Esophagus squamous epithelium (tissue), 5 donors: ENCODE measurements at regions not wholly inside any gene's neighbourhood (a gene's known extent, or its start where the extent isn't known, plus 50 kb on each side); places are given as distances from the start of the nearest gene placed in this dataset.

Experiments used
- DNase-seq: peaks from one replicate; lab custom pipeline; 2025; lab: John Stamatoyannopoulos, UW
- H3K27ac ChIP-seq, 4 donors: fragments of 200-600 bp; sonication (generic); one replicate each; pipeline ENCODE4 v1.5.1; 2016 to 2019; ENCODE audit warnings: mild to moderate bottlenecking in 1 of 4
- H3K27me3 ChIP-seq, 4 donors: fragments of 200-600 bp; sonication (generic); 1 replicate in 3 of 4; 2 replicates in 1 of 4; pipeline versions ENCODE4 v1.5.1 to v1.6.0; 2017 to 2021; ENCODE audit warnings: antibody characterized with exemption in 1 of 4
- H3K36me3 ChIP-seq, 3 donors: fragments of 200-600 bp; sonication (generic); one replicate each; pipeline ENCODE4 v1.5.1; 2016 to 2019
- H3K4me1 ChIP-seq, 3 donors: fragments of 200-600 bp; sonication (generic); one replicate each; pipeline ENCODE4 v1.5.1; 2017 to 2019
- H3K4me3 ChIP-seq, 4 donors: fragments of 200-600 bp; sonication (generic); 1 replicate in 3 of 4; 2 replicates in 1 of 4; pipeline ENCODE4 v1.5.1; 2016 to 2019; ENCODE audit warnings: mild to moderate bottlenecking in 2 of 4, moderate library complexity in 1 of 4
- H3K9me3 ChIP-seq, 3 donors: fragments of 200-600 bp; sonication (generic); one replicate each; pipeline ENCODE4 v1.5.1; 2016 to 2019
- POLR2A ChIP-seq, 4 donors: fragments of 450-650 bp; IDR thresholded peaks; one replicate each; pipeline ENCODE4 v1.6.1; 2017; ENCODE audit warnings: antibody characterized with exemption in 4 of 4, mild to moderate bottlenecking in 4 of 4, moderate library complexity in 3 of 4
- WGBS, 2 donors: methylation state at CpG; one replicate each; pipeline ENCODE4 v1.1.5; 2018; 5-methylcytosine and 5-hydroxymethylcytosine counted together
- intact Hi-C: fragments of 100-400 bp; cut with DNase I; formaldehyde crosslinking; loops from one replicate; pipeline ENCODE4 v1.15.0; 2022
- TF ChIP-seq, protein P1 (sequence below), 6 experiments: fragments of 450-650 bp in 4 of 6; fragments of 200-600 bp in 2 of 6; sonication (generic) in 2 of 6; IDR thresholded peaks; one replicate each; pipeline ENCODE4 v1.5.1; 2016 to 2019; ENCODE audit warnings: antibody characterized with exemption in 6 of 6, mild to moderate bottlenecking in 4 of 6, moderate library complexity in 4 of 6
- donor health status: DM: yes; HTN: yes; CAD: no.

GRCh38 chr12:77324763-77325468 lies 259.5 kb upstream of the E2F7 start:
- DNase-seq, result no peak
- H3K27me3 ChIP-seq, result peaks cover 0 to 21% (median 0%) of the 10 kb centered on the region in 4 donors
- intact Hi-C loops, result loop anchor here (10.0 kb wide), 1 partner anchor 260 kb away; the partner anchor contains the start of gene E2F7
- H3K4me3 ChIP-seq, result peak overlapping the region; percentile 33 to 74 (median 58)
- WGBS, 2 donors, result 1 to 2% methylated on average over 22 to 31 of the region's 64 CpGs
- no peaks in the 10 kb centered on the region for H3K9me3 ChIP-seq
- TF ChIP-seq, protein P1, sequence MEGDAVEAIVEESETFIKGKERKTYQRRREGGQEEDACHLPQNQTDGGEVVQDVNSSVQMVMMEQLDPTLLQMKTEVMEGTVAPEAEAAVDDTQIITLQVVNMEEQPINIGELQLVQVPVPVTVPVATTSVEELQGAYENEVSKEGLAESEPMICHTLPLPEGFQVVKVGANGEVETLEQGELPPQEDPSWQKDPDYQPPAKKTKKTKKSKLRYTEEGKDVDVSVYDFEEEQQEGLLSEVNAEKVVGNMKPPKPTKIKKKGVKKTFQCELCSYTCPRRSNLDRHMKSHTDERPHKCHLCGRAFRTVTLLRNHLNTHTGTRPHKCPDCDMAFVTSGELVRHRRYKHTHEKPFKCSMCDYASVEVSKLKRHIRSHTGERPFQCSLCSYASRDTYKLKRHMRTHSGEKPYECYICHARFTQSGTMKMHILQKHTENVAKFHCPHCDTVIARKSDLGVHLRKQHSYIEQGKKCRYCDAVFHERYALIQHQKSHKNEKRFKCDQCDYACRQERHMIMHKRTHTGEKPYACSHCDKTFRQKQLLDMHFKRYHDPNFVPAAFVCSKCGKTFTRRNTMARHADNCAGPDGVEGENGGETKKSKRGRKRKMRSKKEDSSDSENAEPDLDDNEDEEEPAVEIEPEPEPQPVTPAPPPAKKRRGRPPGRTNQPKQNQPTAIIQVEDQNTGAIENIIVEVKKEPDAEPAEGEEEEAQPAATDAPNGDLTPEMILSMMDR (IDR thresholded peaks at IDR 0.05), result peak; percentile 14 to 52 (median 23)
- no peak for TF ChIP-seq POLR2A (IDR thresholded peaks at IDR 0.05)
- H3K27ac ChIP-seq, result peak overlapping the region in 2 of 4 donors; percentile 26 to 69
- H3K4me1 ChIP-seq, result peaks cover 0 to 39% (median 13%) of the 10 kb centered on the region in 3 donors
- H3K36me3 ChIP-seq, result no peaks in the 10 kb centered on the region

DNA sequence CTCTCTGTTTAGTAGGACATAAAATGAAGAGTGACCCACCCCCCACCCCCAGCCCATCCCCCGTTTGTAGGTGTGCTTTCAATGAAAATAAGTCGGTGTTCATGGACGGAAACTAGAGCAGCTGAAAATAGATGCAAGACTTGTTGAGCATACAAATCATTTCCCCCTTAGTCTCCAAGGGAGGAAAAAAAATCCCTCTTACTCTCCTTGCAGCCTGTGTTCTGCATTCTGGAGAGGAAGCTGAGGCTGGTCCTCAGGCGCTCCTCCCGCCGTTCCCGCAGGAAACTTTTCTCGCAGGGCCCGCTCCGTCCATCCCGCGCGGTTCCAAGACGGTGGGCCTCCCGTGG lies 259.0 kb upstream of the E2F7 start:
- WGBS, 2 donors, result 4 to 5% methylated on average over 6 to 8 of the region's 15 CpGs
- Histone ChIP-seq H3K4me3 (peak overlapping the region; percentile 33 to 74 (median 58)), H3K27ac (peak overlapping the region in 2 of 4 donors; percentile 26 to 69), H3K9me3 (no peaks in the 10 kb centered on the region), H3K4me1 (peaks cover 0 to 39% (median 13%) of the 10 kb centered on the region in 3 donors), H3K36me3 (no peaks in the 10 kb centered on the region), H3K27me3 (peaks cover 0 to 21% (median 0%) of the 10 kb centered on the region in 4 donors)
- DNase-seq, result no peak
- TF ChIP-seq POLR2A (IDR thresholded peaks at IDR 0.05), result no peak
- TF ChIP-seq, protein P1 (IDR thresholded peaks at IDR 0.05), result no peak
- intact Hi-C loops, result loop anchor here (10.0 kb wide), 1 partner anchor 260 kb away; the partner anchor contains the start of gene E2F7

DNA sequence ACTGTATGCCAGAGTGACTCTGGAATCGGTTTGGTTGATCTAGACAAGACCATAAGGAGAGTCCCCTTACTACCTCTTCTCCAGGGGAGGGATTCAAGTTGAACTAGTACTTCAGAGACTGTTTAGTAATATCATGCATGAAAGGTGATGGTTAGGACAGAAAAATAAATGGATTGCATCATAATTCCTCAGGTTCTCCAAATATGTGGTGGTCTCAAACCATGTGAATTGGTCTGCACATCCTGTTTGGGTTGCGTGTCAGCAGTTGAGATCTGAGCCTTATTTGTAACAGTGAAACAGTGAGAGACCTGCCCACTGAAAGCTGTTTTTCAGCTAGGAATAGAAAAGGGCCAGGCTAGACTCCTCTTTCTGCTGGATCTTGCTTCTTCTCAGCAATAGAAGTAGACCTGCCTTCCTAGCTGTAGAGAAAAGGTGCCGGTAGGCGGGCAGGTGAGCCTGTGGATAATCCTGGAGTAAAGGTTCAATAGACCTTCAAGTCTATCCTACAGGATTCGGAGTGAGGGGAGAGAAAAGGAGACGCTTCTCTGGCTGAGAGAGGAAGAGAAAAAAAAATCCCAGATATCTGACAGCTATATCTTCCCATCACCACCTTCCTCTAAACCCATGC lies 258.5 kb upstream of the E2F7 start:
- no peak for DNase-seq
- no peaks in the 10 kb centered on the region for H3K36me3 ChIP-seq
- intact Hi-C loops, result loop anchor here (10.0 kb wide), 1 partner anchor 259 kb away; the partner anchor contains the start of gene E2F7
- H3K27me3 ChIP-seq, result peaks cover 0 to 21% (median 0%) of the 10 kb centered on the region in 4 donors
- peak overlapping the region in 2 of 4 donors; percentile 61 to 74 for H3K4me3 ChIP-seq
- H3K27ac ChIP-seq, result no peak overlapping the region
- peaks cover 0 to 39% (median 13%) of the 10 kb centered on the region in 3 donors for H3K4me1 ChIP-seq
- TF ChIP-seq, protein P1 (IDR thresholded peaks at IDR 0.05), result no peak
- TF ChIP-seq POLR2A (IDR thresholded peaks at IDR 0.05), result no peak
- no peaks in the 10 kb centered on the region for H3K9me3 ChIP-seq
- WGBS, 2 donors, result 75 to 77% methylated on average over 6 of the region's 6 CpGs

DNA sequence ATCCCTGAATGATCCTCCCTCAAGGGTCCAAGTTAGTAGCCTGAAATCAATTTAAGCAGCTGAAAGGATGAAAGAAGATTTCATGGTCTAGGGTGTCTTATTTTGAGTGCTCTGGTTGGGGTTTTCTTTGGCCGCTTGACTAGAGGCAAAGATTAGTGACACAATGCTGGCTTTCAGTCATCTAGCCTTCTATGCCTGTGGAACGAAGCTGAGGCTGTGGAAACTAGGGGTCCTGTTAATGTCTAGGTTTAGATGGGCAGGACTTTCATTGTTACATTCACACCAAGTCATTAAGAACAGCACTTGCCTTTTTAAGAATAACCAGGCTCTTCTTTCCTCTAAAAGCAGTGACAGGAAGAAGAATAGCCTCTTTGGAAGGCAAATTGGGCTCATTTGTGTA lies 253.8 kb upstream of the E2F7 start:
- DNase-seq, result no peak

More for the DNA sequence above, 253.8 kb upstream of the E2F7 start:
- H3K27ac ChIP-seq, result no peak overlapping the region
- H3K4me3 ChIP-seq, result no peak overlapping the region
- 77 to 78% methylated on average over 2 of the region's 2 CpGs for WGBS, 2 donors
- no peaks in the 10 kb centered on the region for H3K9me3 ChIP-seq
- H3K27me3 ChIP-seq, result no peaks in the 10 kb centered on the region
- intact Hi-C loops, result no loop called here
- H3K36me3 ChIP-seq, result no peaks in the 10 kb centered on the region
- TF ChIP-seq, protein P1 (IDR thresholded peaks at IDR 0.05), result no peak
- TF ChIP-seq POLR2A (IDR thresholded peaks at IDR 0.05), result no peak
- H3K4me1 ChIP-seq, result peaks cover 0 to 6% (median under 1%) of the 10 kb centered on the region in 3 donors
